Epithelial cell of esophagus (primary cell): ENCODE measurements at regions not wholly inside any gene's neighbourhood (a gene's known extent, or its start where the extent isn't known, plus 50 kb on each side); places are given as distances from the start of the nearest gene placed in this dataset.

Experiments used
- DNase-seq: peaks from one replicate; pipeline ENCODE4 v3.0.0; 2010; ENCODE audit warnings: low read depth
- H3K4me3 ChIP-seq: 2 replicates; pipeline ENCODE4 v1.5.1; 2011; ENCODE audit warnings: mild to moderate bottlenecking, low read length, control low read depth
- TF ChIP-seq, protein P1 (sequence below): IDR thresholded peaks from 2 replicates; pipeline ENCODE4 v1.5.1; 2011; ENCODE audit warnings: low read depth, mild to moderate bottlenecking, low read length, control low read depth, inconsistent platforms; ENCODE audit not compliant: insufficient read depth; ENCODE audit errors: missing control alignments

- DNase-seq: no peak
- TF ChIP-seq, protein P1, sequence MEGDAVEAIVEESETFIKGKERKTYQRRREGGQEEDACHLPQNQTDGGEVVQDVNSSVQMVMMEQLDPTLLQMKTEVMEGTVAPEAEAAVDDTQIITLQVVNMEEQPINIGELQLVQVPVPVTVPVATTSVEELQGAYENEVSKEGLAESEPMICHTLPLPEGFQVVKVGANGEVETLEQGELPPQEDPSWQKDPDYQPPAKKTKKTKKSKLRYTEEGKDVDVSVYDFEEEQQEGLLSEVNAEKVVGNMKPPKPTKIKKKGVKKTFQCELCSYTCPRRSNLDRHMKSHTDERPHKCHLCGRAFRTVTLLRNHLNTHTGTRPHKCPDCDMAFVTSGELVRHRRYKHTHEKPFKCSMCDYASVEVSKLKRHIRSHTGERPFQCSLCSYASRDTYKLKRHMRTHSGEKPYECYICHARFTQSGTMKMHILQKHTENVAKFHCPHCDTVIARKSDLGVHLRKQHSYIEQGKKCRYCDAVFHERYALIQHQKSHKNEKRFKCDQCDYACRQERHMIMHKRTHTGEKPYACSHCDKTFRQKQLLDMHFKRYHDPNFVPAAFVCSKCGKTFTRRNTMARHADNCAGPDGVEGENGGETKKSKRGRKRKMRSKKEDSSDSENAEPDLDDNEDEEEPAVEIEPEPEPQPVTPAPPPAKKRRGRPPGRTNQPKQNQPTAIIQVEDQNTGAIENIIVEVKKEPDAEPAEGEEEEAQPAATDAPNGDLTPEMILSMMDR: no peak
- no peak overlapping the region for H3K4me3 ChIP-seq
Measured at GRCh38 chr7:138237995-138238394, 161.7 kb downstream of the AKR1D1 start.

- no peak overlapping the region for H3K4me3 ChIP-seq
- TF ChIP-seq, protein P1: no peak
- peak; percentile 66 for DNase-seq
Measured at GRCh38 chr7:138238734-138239659, 162.7 kb downstream of the AKR1D1 start.

- no peak overlapping the region for H3K4me3 ChIP-seq
- DNase-seq: peak; percentile 30
- TF ChIP-seq, protein P1: no peak
Measured at GRCh38 chr7:138243430-138243829, 167.2 kb downstream of the AKR1D1 start.

GRCh38 chr7:138243836-138244235 is 167.6 kb downstream of the AKR1D1 start:
- no peak overlapping the region for H3K4me3 ChIP-seq
- TF ChIP-seq, protein P1: no peak
- no peak for DNase-seq

DNA sequence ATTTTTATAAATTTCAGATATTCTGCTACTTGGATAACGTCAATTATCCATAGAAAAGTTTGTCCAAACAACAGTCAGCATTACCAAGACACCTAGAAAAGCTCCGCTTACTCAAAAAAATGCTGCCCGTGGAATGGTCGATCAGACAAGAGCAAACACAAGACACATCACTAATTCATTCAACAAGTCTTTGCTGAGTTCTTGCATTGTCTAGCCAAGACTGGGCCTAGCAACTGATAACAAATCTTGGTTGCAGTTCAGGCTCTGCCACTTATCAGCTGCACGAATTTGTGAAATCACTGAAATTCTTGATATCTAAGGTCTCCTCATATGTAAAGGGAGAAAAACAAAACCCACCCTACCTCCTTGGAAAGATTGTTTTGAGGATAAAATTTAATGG is 168.3 kb downstream of the AKR1D1 start:
- no peak for DNase-seq
- H3K4me3 ChIP-seq: no peak overlapping the region
- TF ChIP-seq, protein P1: no peak

GRCh38 chr7:138245216-138245615 is 169.0 kb downstream of the AKR1D1 start:
- H3K4me3 ChIP-seq: no peak overlapping the region
- DNase-seq: no peak
- TF ChIP-seq, protein P1: no peak
